ENCODE measurements at regions not wholly inside any gene's neighbourhood (a gene's known extent, or its start where the extent isn't known, plus 50 kb on each side); places are given as distances from the start of the nearest gene placed in this dataset.

DNA sequence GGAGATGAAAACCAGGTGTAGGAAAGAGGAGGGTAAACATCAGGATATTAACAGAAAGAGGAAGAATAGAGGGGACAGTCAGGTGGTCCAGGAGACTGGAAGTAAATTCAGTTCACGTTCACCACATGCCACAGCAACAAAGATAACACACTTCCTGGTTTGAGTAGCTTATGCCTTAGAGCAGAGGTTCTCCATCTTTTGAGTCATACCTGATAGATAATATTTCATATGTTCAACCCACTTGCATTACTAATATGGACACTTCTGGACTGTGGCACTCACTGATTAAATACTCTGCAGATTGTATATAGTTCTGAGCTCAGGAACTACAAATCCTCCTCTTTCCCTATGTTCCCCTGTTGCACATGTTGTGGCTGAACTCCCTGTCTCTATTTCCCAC lies 179.9 kb upstream of the NR3C1 start:
- TF ChIP-seq, protein P1, sequence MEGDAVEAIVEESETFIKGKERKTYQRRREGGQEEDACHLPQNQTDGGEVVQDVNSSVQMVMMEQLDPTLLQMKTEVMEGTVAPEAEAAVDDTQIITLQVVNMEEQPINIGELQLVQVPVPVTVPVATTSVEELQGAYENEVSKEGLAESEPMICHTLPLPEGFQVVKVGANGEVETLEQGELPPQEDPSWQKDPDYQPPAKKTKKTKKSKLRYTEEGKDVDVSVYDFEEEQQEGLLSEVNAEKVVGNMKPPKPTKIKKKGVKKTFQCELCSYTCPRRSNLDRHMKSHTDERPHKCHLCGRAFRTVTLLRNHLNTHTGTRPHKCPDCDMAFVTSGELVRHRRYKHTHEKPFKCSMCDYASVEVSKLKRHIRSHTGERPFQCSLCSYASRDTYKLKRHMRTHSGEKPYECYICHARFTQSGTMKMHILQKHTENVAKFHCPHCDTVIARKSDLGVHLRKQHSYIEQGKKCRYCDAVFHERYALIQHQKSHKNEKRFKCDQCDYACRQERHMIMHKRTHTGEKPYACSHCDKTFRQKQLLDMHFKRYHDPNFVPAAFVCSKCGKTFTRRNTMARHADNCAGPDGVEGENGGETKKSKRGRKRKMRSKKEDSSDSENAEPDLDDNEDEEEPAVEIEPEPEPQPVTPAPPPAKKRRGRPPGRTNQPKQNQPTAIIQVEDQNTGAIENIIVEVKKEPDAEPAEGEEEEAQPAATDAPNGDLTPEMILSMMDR (IDR thresholded peaks at IDR 0.05), result no peak
- H3K4me3 Mint-ChIP-seq, result no peak overlapping the region
- no peak for DNase-seq
- no peaks in the 10 kb centered on the region for H3K36me3 Mint-ChIP-seq (ENCODE audit: low read depth)
- no peaks in the 10 kb centered on the region for H3K9me3 Mint-ChIP-seq
- peaks cover 4% of the 10 kb centered on the region for H3K27me3 Mint-ChIP-seq (ENCODE audit: insufficient read depth)
- H3K27ac Mint-ChIP-seq, result no peak overlapping the region
- H3K4me1 Mint-ChIP-seq (ENCODE audit: low read depth), result peaks cover 23% of the 10 kb centered on the region

DNA sequence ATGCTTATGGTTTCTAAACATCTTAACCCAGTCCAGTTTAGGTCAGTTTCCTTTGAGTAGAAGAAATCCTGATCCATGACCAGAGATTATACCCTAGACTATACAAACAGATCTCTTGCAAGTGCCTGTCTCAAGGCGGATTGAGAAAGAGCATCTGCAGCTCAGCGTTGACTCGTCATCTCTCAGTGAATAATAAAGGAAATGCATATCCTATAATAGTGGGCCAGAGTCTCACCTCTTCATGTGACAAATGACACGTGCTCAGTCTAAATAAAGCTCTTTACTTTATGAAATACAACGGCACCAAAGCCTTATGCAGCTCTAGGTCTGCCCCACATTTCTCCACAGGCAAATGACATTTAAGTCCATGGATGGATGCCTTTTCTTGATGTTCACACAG lies 179.4 kb upstream of the NR3C1 start:
- DNase-seq, result no peak
- Mint-ChIP-seq H3K4me3 (no peak overlapping the region), H3K4me1 (ENCODE audit: low read depth) (peaks cover 23% of the 10 kb centered on the region), H3K9me3 (no peaks in the 10 kb centered on the region), H3K27ac (no peak overlapping the region), H3K36me3 (ENCODE audit: low read depth) (no peaks in the 10 kb centered on the region), H3K27me3 (ENCODE audit: insufficient read depth) (peaks cover 4% of the 10 kb centered on the region)
- TF ChIP-seq, protein P1 (IDR thresholded peaks at IDR 0.05), result no peak

DNA sequence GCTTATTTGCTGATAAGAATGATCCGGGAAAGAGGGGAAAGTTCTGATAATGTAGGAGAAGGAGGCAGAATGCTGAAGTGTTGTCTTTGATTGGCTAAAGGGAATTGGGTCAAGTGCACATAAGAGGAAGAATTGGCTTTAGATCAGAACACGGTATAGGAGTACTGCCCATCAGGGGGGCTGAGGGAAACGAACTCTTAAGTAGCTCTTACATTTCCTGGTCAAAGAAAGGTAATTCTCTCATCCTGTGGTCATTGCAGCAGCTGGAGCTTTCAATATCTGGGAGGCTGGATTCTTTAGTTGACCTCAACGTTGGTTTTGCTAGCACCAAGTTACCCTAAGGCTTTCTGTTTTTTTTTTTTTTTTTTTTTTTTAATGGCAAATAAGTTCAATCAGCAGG lies 178.7 kb upstream of the NR3C1 start:
- no peak for DNase-seq
- no peaks in the 10 kb centered on the region for H3K9me3 Mint-ChIP-seq
- H3K4me3 Mint-ChIP-seq, result no peak overlapping the region
- H3K4me1 Mint-ChIP-seq (ENCODE audit: low read depth), result peaks cover 25% of the 10 kb centered on the region
- H3K27me3 Mint-ChIP-seq (ENCODE audit: insufficient read depth), result peaks cover 4% of the 10 kb centered on the region
- H3K36me3 Mint-ChIP-seq (ENCODE audit: low read depth), result no peaks in the 10 kb centered on the region
- no peak overlapping the region for H3K27ac Mint-ChIP-seq
- TF ChIP-seq, protein P1 (IDR thresholded peaks at IDR 0.05), result no peak

DNA sequence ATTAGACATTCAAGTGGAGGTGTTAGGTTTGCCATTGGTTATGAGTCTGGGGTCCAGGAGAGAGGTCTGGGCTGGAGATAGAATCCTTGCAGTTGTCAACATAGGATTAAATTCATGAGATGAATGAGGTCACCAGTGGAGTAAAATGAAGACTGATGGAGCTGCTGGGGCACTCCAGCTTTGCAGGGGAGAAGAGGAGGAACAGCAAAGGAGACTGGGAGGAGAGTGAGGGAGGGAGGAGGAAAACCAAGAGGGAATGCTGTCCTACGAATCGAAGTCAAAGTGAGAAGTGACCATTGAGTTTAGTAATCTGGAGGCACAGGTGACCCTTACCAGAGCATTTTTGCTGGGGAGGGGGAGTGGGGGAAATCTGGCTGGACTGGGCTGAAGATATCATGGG lies 178.2 kb upstream of the NR3C1 start:
- no peak overlapping the region for H3K27ac Mint-ChIP-seq
- no peaks in the 10 kb centered on the region for H3K9me3 Mint-ChIP-seq
- TF ChIP-seq, protein P1 (IDR thresholded peaks at IDR 0.05), result no peak
- DNase-seq, result no peak
- H3K4me1 Mint-ChIP-seq (ENCODE audit: low read depth), result peaks cover 26% of the 10 kb centered on the region
- peaks cover 4% of the 10 kb centered on the region for H3K27me3 Mint-ChIP-seq (ENCODE audit: insufficient read depth)
- H3K4me3 Mint-ChIP-seq, result no peak overlapping the region
- no peaks in the 10 kb centered on the region for H3K36me3 Mint-ChIP-seq (ENCODE audit: low read depth)

DNA sequence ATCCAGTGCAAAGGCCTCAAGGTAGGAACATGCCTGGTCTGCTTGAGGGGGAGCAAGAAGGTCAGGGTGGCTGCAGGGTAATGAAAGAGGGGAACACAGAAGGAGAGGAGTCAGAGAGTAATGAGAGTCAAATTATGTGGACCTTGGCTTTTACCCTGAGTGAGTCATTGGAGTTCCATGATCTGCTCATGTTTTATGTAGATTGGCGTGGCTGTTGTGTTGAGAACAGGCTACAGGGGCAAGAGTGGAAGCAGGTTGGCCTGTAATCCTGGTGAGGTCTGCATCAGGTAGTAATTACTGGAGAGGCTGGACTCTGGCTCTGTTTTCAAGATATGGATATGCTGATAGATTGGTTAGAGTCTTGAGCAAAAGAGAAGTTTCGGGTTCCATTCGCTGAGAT lies 177.7 kb upstream of the NR3C1 start:
- peaks cover 3% of the 10 kb centered on the region for H3K27me3 Mint-ChIP-seq (ENCODE audit: insufficient read depth)
- peaks cover 26% of the 10 kb centered on the region for H3K4me1 Mint-ChIP-seq (ENCODE audit: low read depth)
- TF ChIP-seq, protein P1 (IDR thresholded peaks at IDR 0.05), result no peak
- H3K36me3 Mint-ChIP-seq (ENCODE audit: low read depth), result no peaks in the 10 kb centered on the region
- no peak for DNase-seq
- no peak overlapping the region for H3K27ac Mint-ChIP-seq
- no peak overlapping the region for H3K4me3 Mint-ChIP-seq
- no peaks in the 10 kb centered on the region for H3K9me3 Mint-ChIP-seq
